HS-5 (cell line): ENCODE measurements at regions not wholly inside any gene's neighbourhood (a gene's known extent, or its start where the extent isn't known, plus 50 kb on each side); places are given as distances from the start of the nearest gene placed in this dataset.
"Not testable (repeated sequence)": the region's sequence is repeated elsewhere in the genome, so short reads cannot be mapped to it uniquely, and the experiment has no call there.

Experiments used
- DNase-seq: peaks from one replicate; pipeline ENCODE4 v3.0.0-alpha.2; 2012; ENCODE audit warnings: low read depth

- DNase-seq = no peak
These were observed 331.7 kb downstream of the SOX9 start for GRCh38 chr17:72452286-72453173.

GRCh38 chr17:72454342-72454741 is 333.5 kb downstream of the SOX9 start:
- DNase-seq = no peak

GRCh38 chr17:72455562-72455961 is 334.7 kb downstream of the SOX9 start:
- DNase-seq = no peak

- no peak for DNase-seq
These were observed 335.3 kb downstream of the SOX9 start for GRCh38 chr17:72456075-72456474.

GRCh38 chr17:72457712-72458111 is 336.9 kb downstream of the SOX9 start:
- no peak for DNase-seq

GRCh38 chr17:72458301-72458700 is 337.5 kb downstream of the SOX9 start:
- no peak for DNase-seq

GRCh38 chr17:72460711-72461110 is 339.9 kb downstream of the SOX9 start:
- no peak for DNase-seq

- no peak for DNase-seq
These were observed 340.9 kb downstream of the SOX9 start for GRCh38 chr17:72461757-72462156.

GRCh38 chr17:72462407-72462806 is 341.6 kb downstream of the SOX9 start:
- no peak for DNase-seq

GRCh38 chr17:72462814-72463213 is 342.0 kb downstream of the SOX9 start:
- DNase-seq = no peak

- no peak for DNase-seq
These were observed 342.7 kb downstream of the SOX9 start for GRCh38 chr17:72463287-72464102.

- not testable (repeated sequence) for DNase-seq
These were observed 343.4 kb downstream of the SOX9 start for GRCh38 chr17:72464221-72464620.

GRCh38 chr17:72465191-72466024 is 344.6 kb downstream of the SOX9 start:
- no peak for DNase-seq

- no peak for DNase-seq
These were observed 345.4 kb downstream of the SOX9 start for GRCh38 chr17:72466199-72466598.

GRCh38 chr17:72466606-72467005 is 345.8 kb downstream of the SOX9 start:
- DNase-seq = no peak

- DNase-seq = no peak
These were observed 347.2 kb downstream of the SOX9 start for GRCh38 chr17:72467841-72468653.

GRCh38 chr17:72468841-72469240 is 348.0 kb downstream of the SOX9 start:
- DNase-seq = no peak

- no peak for DNase-seq
These were observed 349.4 kb downstream of the SOX9 start for GRCh38 chr17:72470121-72470705.

- DNase-seq = no peak
These were observed 349.9 kb downstream of the SOX9 start for GRCh38 chr17:72470734-72471133.

- DNase-seq = no peak
These were observed 350.5 kb downstream of the SOX9 start for GRCh38 chr17:72471296-72471695.

GRCh38 chr17:72472106-72472505 is 351.3 kb downstream of the SOX9 start:
- DNase-seq = no peak
